ENCODE measurements at regions not wholly inside any gene's neighbourhood (a gene's known extent, or its start where the extent isn't known, plus 50 kb on each side); places are given as distances from the start of the nearest gene placed in this dataset.
"Not testable (repeated sequence)": the region's sequence is repeated elsewhere in the genome, so short reads cannot be mapped to it uniquely, and the experiment has no call there.

- DNase-seq (ENCODE audit: low spot score): no peak
These were observed 451.3 kb upstream of the TMEFF2 start for GRCh38 chr2:192645811-192646598.

- DNase-seq (ENCODE audit: low spot score): no peak
These were observed 439.8 kb upstream of the TMEFF2 start for GRCh38 chr2:192634557-192634956.

GRCh38 chr2:192628017-192628416 lies 433.3 kb upstream of the TMEFF2 start:
- DNase-seq (ENCODE audit: low spot score): no peak

GRCh38 chr2:192615105-192615504 lies 420.4 kb upstream of the TMEFF2 start:
- DNase-seq (ENCODE audit: low spot score): no peak

GRCh38 chr2:192604295-192604694 lies 409.6 kb upstream of the TMEFF2 start:
- no peak for DNase-seq (ENCODE audit: low spot score)

- DNase-seq (ENCODE audit: low spot score): not testable (repeated sequence)
These were observed 403.9 kb upstream of the TMEFF2 start for GRCh38 chr2:192598649-192599048.

GRCh38 chr2:192593561-192593960 lies 398.8 kb upstream of the TMEFF2 start:
- DNase-seq (ENCODE audit: low spot score): no peak

GRCh38 chr2:192591617-192592016 lies 396.9 kb upstream of the TMEFF2 start:
- DNase-seq (ENCODE audit: low spot score): no peak

- no peak for DNase-seq (ENCODE audit: low spot score)
These were observed 390.7 kb upstream of the TMEFF2 start for GRCh38 chr2:192585418-192585817.

- no peak for DNase-seq (ENCODE audit: low spot score)
These were observed 390.2 kb upstream of the TMEFF2 start for GRCh38 chr2:192584976-192585375.

- DNase-seq (ENCODE audit: low spot score): no peak
These were observed 385.4 kb upstream of the TMEFF2 start for GRCh38 chr2:192579965-192580700.

- DNase-seq (ENCODE audit: low spot score): no peak
These were observed 384.0 kb upstream of the TMEFF2 start for GRCh38 chr2:192578780-192579179.

- no peak for DNase-seq (ENCODE audit: low spot score)
These were observed 383.0 kb upstream of the TMEFF2 start for GRCh38 chr2:192577706-192578105.

- no peak for DNase-seq (ENCODE audit: low spot score)
These were observed 379.8 kb upstream of the TMEFF2 start for GRCh38 chr2:192574552-192574951.

- no peak for DNase-seq (ENCODE audit: low spot score)
These were observed 376.9 kb upstream of the TMEFF2 start for GRCh38 chr2:192571636-192572035.

- DNase-seq (ENCODE audit: low spot score): no peak
These were observed 376.1 kb upstream of the TMEFF2 start for GRCh38 chr2:192570788-192571187.

GRCh38 chr2:192566863-192567262 lies 372.1 kb upstream of the TMEFF2 start:
- DNase-seq (ENCODE audit: low spot score): no peak

GRCh38 chr2:192560326-192560725 lies 365.6 kb upstream of the TMEFF2 start:
- DNase-seq (ENCODE audit: low spot score): no peak

- DNase-seq (ENCODE audit: low spot score): no peak
These were observed 364.9 kb upstream of the TMEFF2 start for GRCh38 chr2:192559587-192559986.

GRCh38 chr2:192558637-192559036 lies 363.9 kb upstream of the TMEFF2 start:
- DNase-seq (ENCODE audit: low spot score): no peak

- no peak for DNase-seq (ENCODE audit: low spot score)
These were observed 361.0 kb upstream of the TMEFF2 start for GRCh38 chr2:192555740-192556139.

- no peak for DNase-seq (ENCODE audit: low spot score)
These were observed 357.0 kb upstream of the TMEFF2 start for GRCh38 chr2:192551760-192552159.

GRCh38 chr2:192546565-192546964 lies 351.8 kb upstream of the TMEFF2 start:
- no peak for DNase-seq (ENCODE audit: low spot score)
